GM21526 (cell line): ENCODE measurements at regions not wholly inside any gene's neighbourhood (a gene's known extent, or its start where the extent isn't known, plus 50 kb on each side); places are given as distances from the start of the nearest gene placed in this dataset.

ENCODE experiments used
- ATAC-seq: cut with Tn5 transposase; IDR thresholded peaks from one replicate; pipeline ENCODE4 v1.9.1; 2021; ENCODE audit warnings: moderate library complexity; ENCODE audit not compliant: unreplicated experiment, low FRiP score

GRCh38 chr9:85215416-85215815 lies 526.3 kb downstream of the AGTPBP1 start:
- ATAC-seq, result no peak

DNA sequence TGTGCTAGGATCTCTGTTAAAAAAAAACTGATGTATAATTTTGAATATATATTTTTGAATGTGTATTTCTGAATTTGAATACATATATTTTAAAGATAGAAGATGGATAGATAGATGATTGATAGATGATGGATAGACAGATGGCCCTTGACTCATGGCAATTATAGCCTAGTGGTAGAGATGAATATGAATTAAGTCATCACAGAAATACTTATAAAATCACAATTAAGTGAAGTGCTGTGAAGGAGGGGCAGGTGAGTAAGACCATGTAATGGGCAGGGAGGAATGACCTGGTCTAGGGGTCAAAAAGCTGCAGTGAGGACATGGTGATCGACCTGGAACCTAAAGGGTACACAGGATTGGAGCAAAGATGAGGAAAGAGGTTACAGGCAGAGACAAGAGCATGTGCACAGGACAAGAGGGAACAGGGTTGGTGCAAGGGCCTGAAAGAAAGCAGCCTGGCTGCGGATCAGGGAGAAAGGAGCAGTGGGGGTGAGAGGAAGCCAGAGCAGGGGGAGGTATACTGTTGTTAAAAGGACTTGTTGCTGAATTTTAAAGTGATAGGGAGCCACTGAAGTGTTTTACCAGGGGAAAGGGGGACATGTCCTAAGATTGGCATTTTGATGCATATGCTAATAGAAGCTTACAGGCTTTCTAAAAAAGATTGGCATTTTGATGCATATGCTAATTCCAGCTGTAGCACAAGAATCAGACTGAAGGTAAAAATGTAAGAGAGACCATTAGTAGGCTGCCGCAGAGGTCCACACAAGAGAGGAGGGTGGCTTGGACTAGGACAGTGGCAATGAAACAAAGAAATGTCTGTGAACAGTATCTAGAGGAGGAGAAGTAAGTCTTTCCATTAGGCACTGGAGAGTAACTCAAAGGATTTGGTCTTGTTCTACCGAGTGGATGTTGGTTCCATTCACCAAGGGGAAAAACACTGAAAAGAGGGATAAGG lies 527.8 kb downstream of the AGTPBP1 start:
- no peak for ATAC-seq

DNA sequence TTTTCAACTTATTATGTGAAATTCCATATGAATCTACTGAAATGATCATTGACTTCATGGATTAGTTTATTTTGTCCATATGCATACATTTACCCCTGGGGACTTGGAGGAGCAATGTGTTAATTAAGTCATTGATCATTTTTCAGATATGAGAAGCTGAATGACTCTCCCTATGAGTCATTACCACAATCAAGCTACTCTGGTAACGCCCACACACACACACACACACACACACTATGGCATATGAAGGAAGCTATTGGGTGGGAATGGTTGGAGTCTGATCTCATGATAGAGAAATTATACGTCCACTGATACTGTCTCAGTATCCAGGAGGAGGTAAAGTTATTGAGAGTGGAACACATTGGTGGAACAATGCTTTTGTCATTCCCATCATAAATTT lies 528.9 kb downstream of the AGTPBP1 start:
- ATAC-seq, result no peak

GRCh38 chr9:85212209-85212608 lies 529.5 kb downstream of the AGTPBP1 start:
- ATAC-seq, result no peak

GRCh38 chr9:85208666-85209065 lies 533.1 kb downstream of the AGTPBP1 start:
- ATAC-seq, result no peak

DNA sequence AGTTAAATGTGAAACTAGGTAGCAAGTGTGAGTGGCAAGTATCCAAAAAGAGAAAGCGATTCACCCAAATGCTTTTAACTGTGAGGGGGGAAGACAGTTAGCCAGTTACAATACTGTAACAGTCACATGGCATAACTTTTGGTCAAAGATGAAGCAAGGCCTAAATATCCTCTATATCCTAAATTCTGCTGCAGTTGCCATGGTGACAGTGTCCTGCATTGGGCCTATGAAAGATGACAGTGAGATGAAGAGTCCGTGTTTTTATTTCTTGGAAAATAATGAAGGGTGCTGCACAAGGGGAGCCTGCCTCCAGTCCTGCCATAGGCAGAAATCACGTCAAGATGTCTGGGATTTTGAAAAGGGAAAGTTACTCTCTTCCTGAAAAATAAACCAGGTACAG lies 534.6 kb downstream of the NTRK2 start:
- no peak for ATAC-seq

- ATAC-seq, result no peak
Measured at GRCh38 chr9:85202596-85202995, 533.1 kb downstream of the NTRK2 start.

DNA sequence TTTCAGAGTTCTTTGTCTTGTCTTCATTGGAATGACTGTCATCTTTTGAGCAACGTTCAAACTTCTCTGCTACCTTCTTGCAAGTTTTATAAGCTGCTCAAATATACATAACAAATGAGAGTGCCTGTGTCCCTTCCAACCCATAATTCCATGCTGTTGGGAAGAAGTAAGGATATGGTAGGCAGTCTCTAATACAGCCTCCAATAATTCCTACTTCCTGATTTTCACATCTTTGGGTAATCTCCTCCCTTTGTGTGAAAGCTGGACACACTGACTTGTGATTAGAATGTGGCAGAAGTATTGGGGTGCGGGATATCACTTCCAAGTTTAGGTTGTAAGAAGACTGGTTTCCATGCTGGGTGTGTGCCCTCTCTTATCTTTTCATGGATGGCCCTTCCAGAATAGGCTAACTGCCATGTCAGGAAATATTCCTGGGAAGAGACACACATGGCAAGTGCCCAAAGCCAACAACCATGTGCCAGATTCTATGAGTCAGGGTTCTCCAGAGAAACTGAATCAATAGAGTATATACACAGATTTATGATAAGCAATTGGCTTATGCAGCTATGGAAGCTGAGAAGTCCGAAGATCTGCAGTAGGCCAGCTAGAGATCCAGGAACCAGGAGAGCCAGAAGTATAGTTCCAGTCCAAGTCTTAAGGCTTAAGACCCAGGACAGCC lies 531.3 kb downstream of the NTRK2 start:
- no peak for ATAC-seq

- no peak for ATAC-seq
Measured at GRCh38 chr9:85199866-85200495, 530.5 kb downstream of the NTRK2 start.

- no peak for ATAC-seq
Measured at GRCh38 chr9:85192750-85193149, 523.2 kb downstream of the NTRK2 start.

DNA sequence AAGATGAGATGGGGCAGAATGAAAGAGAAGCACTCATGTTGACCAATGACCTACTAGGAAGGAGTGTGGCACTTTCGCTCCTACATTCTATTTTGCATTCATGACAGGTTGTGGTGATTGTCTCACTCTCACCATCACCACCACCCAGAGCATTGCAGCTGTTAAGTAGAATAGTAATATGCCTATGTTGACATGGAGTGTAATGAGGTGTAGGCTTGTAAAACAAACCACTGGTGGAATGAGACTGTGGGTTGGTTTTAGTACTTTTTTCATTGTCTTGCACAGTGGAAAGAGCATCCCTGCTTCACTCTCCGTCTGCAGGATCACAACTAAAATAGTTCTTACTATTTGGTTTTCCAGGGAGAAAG lies 516.7 kb downstream of the NTRK2 start:
- no peak for ATAC-seq

- ATAC-seq, result no peak
Measured at GRCh38 chr9:85185486-85186217, 516.1 kb downstream of the NTRK2 start.

- ATAC-seq, result no peak
Measured at GRCh38 chr9:85182383-85182782, 512.9 kb downstream of the NTRK2 start.

DNA sequence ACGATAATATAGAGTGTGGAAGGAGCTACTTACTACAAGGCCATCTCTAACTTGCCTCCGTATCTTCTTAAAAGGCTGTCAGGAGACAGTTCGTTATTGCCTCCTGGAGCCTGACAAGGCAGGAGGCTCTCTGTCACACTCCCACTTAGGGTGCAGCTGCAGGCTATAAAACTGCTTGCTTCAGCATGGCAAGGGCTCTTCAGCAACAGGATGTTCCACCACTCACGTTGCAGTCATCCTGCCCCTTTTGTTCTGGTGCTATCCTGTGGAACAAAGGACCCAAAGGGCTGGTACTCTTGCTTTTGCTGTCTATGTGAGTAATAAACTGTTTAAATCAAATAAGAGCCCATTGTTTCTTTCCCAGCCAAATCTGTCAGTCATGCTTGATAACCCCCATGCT lies 508.9 kb downstream of the NTRK2 start:
- ATAC-seq, result no peak

GRCh38 chr9:85173967-85174366 lies 504.4 kb downstream of the NTRK2 start:
- ATAC-seq, result no peak

- no peak for ATAC-seq
Measured at GRCh38 chr9:85172001-85172978, 502.8 kb downstream of the NTRK2 start.

DNA sequence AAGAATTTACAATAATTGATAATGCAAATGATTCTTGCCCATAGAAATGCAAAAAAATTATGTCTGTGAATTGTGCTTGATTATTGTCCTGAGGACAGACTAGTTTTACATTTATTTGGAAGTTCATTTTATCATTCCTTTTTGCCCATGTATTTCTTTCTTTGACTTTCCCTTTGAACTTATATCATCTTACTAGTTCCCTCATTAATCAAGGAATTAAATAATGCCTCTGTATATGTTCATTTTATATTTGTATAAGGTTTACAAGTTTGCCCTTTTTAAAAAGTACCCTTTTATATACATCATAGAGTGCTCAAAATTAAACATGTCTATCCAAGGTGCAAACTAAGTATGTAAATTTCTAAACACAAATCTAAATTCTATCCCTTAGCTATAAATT lies 501.6 kb downstream of the NTRK2 start:
- ATAC-seq, result no peak

DNA sequence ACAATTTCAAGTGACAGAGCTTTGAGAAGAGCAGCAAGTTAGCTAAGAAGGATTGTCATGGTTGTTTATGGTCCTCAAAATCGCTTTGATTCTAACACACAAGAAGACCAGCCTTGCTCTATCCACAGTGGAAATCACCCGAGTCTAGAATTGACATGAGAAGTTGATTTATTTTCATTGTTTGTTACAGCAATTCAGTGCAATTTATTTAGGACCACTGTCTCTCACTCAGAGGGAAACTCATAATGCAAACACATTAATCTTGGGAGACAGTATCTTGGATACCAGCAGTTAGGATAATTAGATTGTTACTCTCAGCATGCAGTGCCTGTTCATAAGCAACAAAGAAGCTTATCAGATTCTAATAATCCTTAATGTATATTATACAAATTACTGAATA lies 498.9 kb downstream of the NTRK2 start:
- no peak for ATAC-seq

DNA sequence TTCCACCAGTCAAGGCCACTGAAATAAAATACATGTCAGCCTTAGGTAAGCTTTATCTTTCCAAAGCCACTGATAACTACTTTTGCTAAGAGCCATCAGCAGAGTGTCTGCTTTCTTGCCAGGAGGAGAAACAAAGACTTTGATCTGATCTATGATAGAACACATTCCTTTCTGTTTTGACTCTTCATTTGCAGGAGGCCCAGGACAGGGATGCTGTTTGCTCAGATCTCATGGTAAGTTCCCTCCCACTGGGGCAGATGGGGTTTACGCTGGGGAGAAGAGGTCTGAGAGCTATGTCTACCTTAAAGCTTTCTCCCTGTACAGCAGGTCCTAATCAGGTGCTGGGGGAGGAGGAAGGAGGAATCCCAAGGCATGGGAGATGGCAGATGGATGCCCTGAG lies 497.6 kb downstream of the NTRK2 start:
- ATAC-seq, result no peak

DNA sequence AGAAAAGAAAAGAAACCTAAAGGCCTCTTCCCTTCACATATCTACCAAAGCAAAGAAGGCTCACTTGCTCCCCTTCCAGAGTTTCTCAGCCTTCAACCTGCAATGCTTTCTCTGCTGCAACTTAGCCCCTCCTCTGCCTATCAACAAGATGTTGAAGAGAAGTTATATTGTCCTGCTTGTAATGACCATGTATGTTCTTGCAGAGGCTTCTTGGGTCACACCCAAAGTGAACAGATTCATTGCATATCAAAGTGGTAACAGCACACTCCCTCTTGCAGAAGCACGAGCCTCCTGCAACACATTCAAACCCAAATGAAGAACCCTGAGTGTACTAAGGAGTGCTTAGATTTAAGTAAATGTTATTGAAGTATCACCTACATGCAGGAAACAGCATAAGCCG lies 494.3 kb downstream of the NTRK2 start:
- ATAC-seq, result no peak
